HEK293 (cell line): ENCODE measurements at regions not wholly inside any gene's neighbourhood (a gene's known extent, or its start where the extent isn't known, plus 50 kb on each side); places are given as distances from the start of the nearest gene placed in this dataset.

Experiments used
- CTCF ChIA-PET: fragments of 350-600 bp; formaldehyde crosslinking; extraction: SDS; loops from one replicate; lab custom pipeline; 2021; ENCODE audit warnings: antibody characterized with exemption; lab: Yijun Ruan, JAX
- POLR2A ChIA-PET: fragments of 300-600 bp; formaldehyde crosslinking; extraction: SDS; loops from one replicate; lab custom pipeline; 2020; ENCODE audit warnings: antibody characterized with exemption, inconsistent platforms; lab: Yijun Ruan, JAX
- H3K27ac ChIP-seq: fragments of 200-500 bp; sonication (Bioruptor generic); 2 replicates; pipeline ENCODE4 v1.5.1; 2014; ENCODE audit warnings: low read depth, low read length, control low read depth, inconsistent platforms; ENCODE audit errors: extremely low read depth
- H3K36me3 ChIP-seq, 2 experiments: fragments of 200-500 bp in 1 of 2; sonication (Bioruptor generic) in 1 of 2; 1 replicate in 1 of 2; 2 replicates in 1 of 2; pipeline ENCODE4 v1.5.1; 2014 to 2017; ENCODE audit warnings: inconsistent platforms in 2 of 2, low read length in 2 of 2; ENCODE audit not compliant: control insufficient read depth in 2 of 2, insufficient read depth in 1 of 2
- H3K4me1 ChIP-seq: fragments of 200-500 bp; sonication (Bioruptor generic); 2 replicates; pipeline ENCODE4 v1.5.1; 2014; ENCODE audit warnings: mild to moderate bottlenecking, low read length, inconsistent platforms; ENCODE audit not compliant: control insufficient read depth, insufficient read depth
- H3K4me3 ChIP-seq: 2 replicates; pipeline ENCODE4 v1.5.1; 2011; ENCODE audit warnings: low read depth, mild to moderate bottlenecking, control low read depth, low read length, moderate library complexity
- H3K9me3 ChIP-seq: fragments of 200-500 bp; sonication (Bioruptor generic); 2 replicates; pipeline ENCODE4 v1.5.1; 2014; ENCODE audit warnings: low read depth, low read length, inconsistent platforms; ENCODE audit not compliant: control insufficient read depth, insufficient read depth
- HOXD13 ChIP-seq: sonication (generic); formaldehyde crosslinking; IDR thresholded peaks from 2 replicates; pipeline ENCODE4 v1.8.0; 2022; ENCODE audit warnings: missing genetic modification reagents, borderline replicate concordance
- KLF7 ChIP-seq: fragments of 450-650 bp; formaldehyde crosslinking; IDR thresholded peaks from 2 replicates; pipeline ENCODE4 v1.5.1; 2016; ENCODE audit warnings: missing biosample characterization, missing genetic modification characterization, borderline replicate concordance
- MEIS1 ChIP-seq: sonication (generic); formaldehyde crosslinking; IDR thresholded peaks from 2 replicates; pipeline ENCODE4 v1.8.1; 2022; ENCODE audit warnings: missing genetic modification reagents, mild to moderate bottlenecking, borderline replicate concordance
- PRDM1 ChIP-seq: fragments of 450-650 bp; formaldehyde crosslinking; IDR thresholded peaks from 2 replicates; pipeline ENCODE4; 2016; ENCODE audit warnings: missing biosample characterization, missing genetic modification characterization
- TSHZ1 ChIP-seq: fragments of 450-650 bp; formaldehyde crosslinking; IDR thresholded peaks from 2 replicates; pipeline ENCODE4 v1.5.1; 2016; ENCODE audit warnings: missing biosample characterization, missing genetic modification characterization, borderline replicate concordance
- ZBTB7A ChIP-seq: fragments of 450-650 bp; formaldehyde crosslinking; IDR thresholded peaks from 2 replicates; pipeline ENCODE4 v1.5.1; 2016; ENCODE audit warnings: low read depth, missing biosample characterization, missing genetic modification characterization
- ZNF214 ChIP-seq: fragments of 450-650 bp; formaldehyde crosslinking; IDR thresholded peaks from 2 replicates; pipeline ENCODE4 v1.5.1; 2017; ENCODE audit warnings: missing biosample characterization, mild to moderate bottlenecking, missing genetic modification characterization, borderline replicate concordance
- ZNF530 ChIP-seq: fragments of 450-650 bp; formaldehyde crosslinking; IDR thresholded peaks from 2 replicates; pipeline ENCODE4 v1.5.1; 2016; ENCODE audit warnings: low read depth, missing biosample characterization, missing genetic modification characterization
- ZNF596 ChIP-seq: fragments of 450-650 bp; IDR thresholded peaks from 2 replicates; pipeline ENCODE4 v1.5.0; 2018; ENCODE audit warnings: missing biosample characterization, mild to moderate bottlenecking, missing genetic modification characterization, moderate library complexity
- TF ChIP-seq, protein P1 (sequence below): fragments of 450-650 bp; formaldehyde crosslinking; conservative IDR thresholded peaks from 2 replicates; pipeline ENCODE4 v1.5.1; 2016; ENCODE audit warnings: low read depth, missing biosample characterization, missing genetic modification characterization
- TF ChIP-seq, protein P2 (sequence below): fragments of 450-650 bp; formaldehyde crosslinking; IDR thresholded peaks from 2 replicates; pipeline ENCODE4 v1.5.1; 2017; ENCODE audit warnings: missing biosample characterization, missing genetic modification characterization

DNA sequence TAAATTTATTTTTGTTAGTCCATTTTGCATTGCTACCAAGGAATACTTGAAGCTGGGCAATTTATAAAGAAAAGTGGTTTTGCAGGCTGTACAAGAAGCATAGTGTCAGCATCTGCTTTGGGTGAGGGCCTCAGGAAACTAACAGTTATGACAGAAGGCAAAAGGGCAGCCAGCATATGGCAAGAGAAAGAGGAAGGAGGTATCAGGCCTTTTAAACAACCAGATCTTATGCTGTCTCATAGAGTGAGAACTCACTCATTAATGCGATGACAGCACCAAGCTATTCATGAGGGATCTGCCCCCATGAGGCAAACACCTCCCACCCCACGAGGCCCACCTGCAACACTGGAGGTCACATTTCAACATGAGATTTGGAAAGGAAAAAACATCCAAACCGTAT, 898.4 kb downstream of the KCNT2 start (continued):
- TF ChIP-seq, protein P1, sequence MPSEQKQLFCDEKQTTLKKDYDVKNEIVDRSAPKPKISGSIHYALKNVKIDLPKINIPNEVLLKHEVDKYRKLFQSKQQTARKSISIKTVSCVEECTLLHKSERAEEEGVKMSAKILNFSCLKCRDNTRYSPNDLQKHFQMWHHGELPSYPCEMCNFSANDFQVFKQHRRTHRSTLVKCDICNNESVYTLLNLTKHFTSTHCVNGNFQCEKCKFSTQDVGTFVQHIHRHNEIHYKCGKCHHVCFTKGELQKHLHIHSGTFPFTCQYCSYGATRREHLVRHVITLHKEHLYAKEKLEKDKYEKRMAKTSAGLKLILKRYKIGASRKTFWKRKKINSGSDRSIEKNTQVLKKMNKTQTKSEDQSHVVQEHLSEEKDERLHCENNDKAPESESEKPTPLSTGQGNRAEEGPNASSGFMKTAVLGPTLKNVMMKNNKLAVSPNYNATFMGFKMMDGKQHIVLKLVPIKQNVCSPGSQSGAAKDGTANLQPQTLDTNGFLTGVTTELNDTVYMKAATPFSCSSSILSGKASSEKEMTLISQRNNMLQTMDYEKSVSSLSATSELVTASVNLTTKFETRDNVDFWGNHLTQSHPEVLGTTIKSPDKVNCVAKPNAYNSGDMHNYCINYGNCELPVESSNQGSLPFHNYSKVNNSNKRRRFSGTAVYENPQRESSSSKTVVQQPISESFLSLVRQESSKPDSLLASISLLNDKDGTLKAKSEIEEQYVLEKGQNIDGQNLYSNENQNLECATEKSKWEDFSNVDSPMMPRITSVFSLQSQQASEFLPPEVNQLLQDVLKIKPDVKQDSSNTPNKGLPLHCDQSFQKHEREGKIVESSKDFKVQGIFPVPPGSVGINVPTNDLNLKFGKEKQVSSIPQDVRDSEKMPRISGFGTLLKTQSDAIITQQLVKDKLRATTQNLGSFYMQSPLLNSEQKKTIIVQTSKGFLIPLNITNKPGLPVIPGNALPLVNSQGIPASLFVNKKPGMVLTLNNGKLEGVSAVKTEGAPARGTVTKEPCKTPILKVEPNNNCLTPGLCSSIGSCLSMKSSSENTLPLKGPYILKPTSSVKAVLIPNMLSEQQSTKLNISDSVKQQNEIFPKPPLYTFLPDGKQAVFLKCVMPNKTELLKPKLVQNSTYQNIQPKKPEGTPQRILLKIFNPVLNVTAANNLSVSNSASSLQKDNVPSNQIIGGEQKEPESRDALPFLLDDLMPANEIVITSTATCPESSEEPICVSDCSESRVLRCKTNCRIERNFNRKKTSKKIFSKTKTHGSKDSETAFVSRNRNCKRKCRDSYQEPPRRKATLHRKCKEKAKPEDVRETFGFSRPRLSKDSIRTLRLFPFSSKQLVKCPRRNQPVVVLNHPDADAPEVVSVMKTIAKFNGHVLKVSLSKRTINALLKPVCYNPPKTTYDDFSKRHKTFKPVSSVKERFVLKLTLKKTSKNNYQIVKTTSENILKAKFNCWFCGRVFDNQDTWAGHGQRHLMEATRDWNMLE: no peak

GRCh38 chr1:195704028-195704427, 904.2 kb downstream of the KCNT2 start:
- no peaks in the 10 kb centered on the region for H3K36me3 ChIP-seq
- H3K27ac ChIP-seq: no peak overlapping the region
- H3K4me1 ChIP-seq: no peaks in the 10 kb centered on the region
- CTCF ChIA-PET: no interaction called here
- POLR2A ChIA-PET: no interaction called here
- no peak for TF ChIP-seq ZBTB7A
- TF ChIP-seq MEIS1 (CRISPR knock-in tag): no peak
- H3K9me3 ChIP-seq: no peaks in the 10 kb centered on the region
- no peak overlapping the region for H3K4me3 ChIP-seq

DNA sequence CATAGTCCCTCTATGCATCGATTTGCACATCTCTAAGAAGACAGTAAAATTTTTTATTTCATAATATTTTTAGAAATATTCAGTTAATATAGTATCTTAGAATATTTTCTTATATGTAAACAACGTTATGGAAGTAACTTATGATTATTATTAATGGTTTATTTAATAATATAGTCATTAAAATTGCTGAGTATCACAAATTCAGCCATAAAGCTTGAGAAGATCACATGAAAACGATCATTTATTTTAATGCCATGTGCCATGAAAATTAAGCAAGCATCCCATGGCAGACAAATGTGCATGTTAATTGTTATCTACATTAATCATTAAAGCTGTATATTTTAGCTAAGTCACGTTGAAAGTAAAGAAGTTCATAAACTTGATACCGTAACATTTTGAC, 907.1 kb downstream of the KCNT2 start:
- no peaks in the 10 kb centered on the region for H3K9me3 ChIP-seq
- CTCF ChIA-PET: no interaction called here
- POLR2A ChIA-PET: no interaction called here

More for the DNA sequence above, 907.1 kb downstream of the KCNT2 start:
- TF ChIP-seq ZNF214 (tag by site-specific recombination): no peak
- no peak for TF ChIP-seq KLF7 (tag by site-specific recombination)
- TF ChIP-seq ZNF596 (tag by site-specific recombination): no peak
- TF ChIP-seq, protein P2, sequence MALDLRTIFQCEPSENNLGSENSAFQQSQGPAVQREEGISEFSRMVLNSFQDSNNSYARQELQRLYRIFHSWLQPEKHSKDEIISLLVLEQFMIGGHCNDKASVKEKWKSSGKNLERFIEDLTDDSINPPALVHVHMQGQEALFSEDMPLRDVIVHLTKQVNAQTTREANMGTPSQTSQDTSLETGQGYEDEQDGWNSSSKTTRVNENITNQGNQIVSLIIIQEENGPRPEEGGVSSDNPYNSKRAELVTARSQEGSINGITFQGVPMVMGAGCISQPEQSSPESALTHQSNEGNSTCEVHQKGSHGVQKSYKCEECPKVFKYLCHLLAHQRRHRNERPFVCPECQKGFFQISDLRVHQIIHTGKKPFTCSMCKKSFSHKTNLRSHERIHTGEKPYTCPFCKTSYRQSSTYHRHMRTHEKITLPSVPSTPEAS: no peak
- TF ChIP-seq TSHZ1 (tag by site-specific recombination): no peak
- no peak for TF ChIP-seq HOXD13 (CRISPR knock-in tag)
- TF ChIP-seq ZNF530 (tag by site-specific recombination): no peak
- TF ChIP-seq PRDM1 (tag by site-specific recombination): no peak
- Histone ChIP-seq H3K4me3 (no peak overlapping the region), H3K4me1 (no peaks in the 10 kb centered on the region), H3K27ac (no peak overlapping the region), H3K36me3 (no peaks in the 10 kb centered on the region)
